GM23338 (cell line): ENCODE measurements at regions not wholly inside any gene's neighbourhood (a gene's known extent, or its start where the extent isn't known, plus 50 kb on each side); places are given as distances from the start of the nearest gene placed in this dataset.

ENCODE experiments used
- ATAC-seq: fragments of 200-7000 bp; cut with Tn5 transposase; 3 replicates; pipeline ENCODE4 v1.9.1; 2020
- DNase-seq: peaks from one replicate; pipeline ENCODE4 v3.0.0-alpha.2; 2015; ENCODE audit warnings: low spot score
- H2AFZ ChIP-seq: fragments of 200-600 bp; sonication (generic); 2 replicates; pipeline ENCODE4 v1.8.0; 2016; ENCODE audit warnings: antibody characterized with exemption, mild to moderate bottlenecking, moderate library complexity
- H3F3A ChIP-seq: fragments of 200-600 bp; sonication (generic); replicated peaks from 2 replicates; pipeline ENCODE4 v1.8.0; 2017; ENCODE audit warnings: antibody characterized with exemption, mixed run types, low read depth
- H3K27ac ChIP-seq: fragments of 200-600 bp; sonication (generic); 2 replicates; pipeline ENCODE4 v1.6.1; 2016; ENCODE audit warnings: low read depth
- H3K27me3 ChIP-seq: fragments of 200-600 bp; sonication (generic); 2 replicates; pipeline ENCODE4 v1.8.0; 2016; ENCODE audit warnings: mild to moderate bottlenecking, mixed run types, moderate library complexity; ENCODE audit not compliant: insufficient read depth
- H3K36me3 ChIP-seq: fragments of 200-600 bp; sonication (generic); 2 replicates; pipeline ENCODE4 v1.8.0; 2016; ENCODE audit warnings: mild to moderate bottlenecking; ENCODE audit not compliant: insufficient read depth
- H3K4me1 ChIP-seq: fragments of 200-600 bp; sonication (generic); 2 replicates; pipeline ENCODE4 v1.8.0; 2016; ENCODE audit warnings: mild to moderate bottlenecking, moderate library complexity; ENCODE audit not compliant: insufficient read depth
- H3K4me2 ChIP-seq: fragments of 200-600 bp; sonication (generic); 2 replicates; pipeline ENCODE4 v1.7.1; 2017; ENCODE audit warnings: mixed run types
- H3K4me3 ChIP-seq: fragments of 200-600 bp; sonication (generic); 2 replicates; pipeline ENCODE4 v1.6.1; 2016; ENCODE audit warnings: mixed run types
- H3K79me2 ChIP-seq: fragments of 200-600 bp; sonication (generic); replicated peaks from 2 replicates; pipeline ENCODE4 v1.8.0; 2017; ENCODE audit warnings: mild to moderate bottlenecking; ENCODE audit not compliant: insufficient read depth
- H3K9me2 ChIP-seq: fragments of 200-600 bp; sonication (generic); 2 replicates; pipeline ENCODE4 v1.8.0; 2017; ENCODE audit not compliant: insufficient read depth
- H4K20me1 ChIP-seq: fragments of 200-600 bp; sonication (generic); replicated peaks from 2 replicates; pipeline ENCODE4 v1.8.0; 2017; ENCODE audit warnings: mild to moderate bottlenecking; ENCODE audit not compliant: insufficient read depth
- H3K27ac Mint-ChIP-seq: 2 replicates; pipeline ENCODE4 v1.8.0; 2020; ENCODE audit warnings: inconsistent platforms, mild to moderate bottlenecking, moderate library complexity, mixed read lengths
- H3K27me3 Mint-ChIP-seq: 3 replicates; pipeline ENCODE4 v1.8.0; 2022; ENCODE audit warnings: low read depth, mild to moderate bottlenecking, moderate library complexity, mixed read lengths, inconsistent platforms; ENCODE audit not compliant: insufficient read depth, poor library complexity
- H3K36me3 Mint-ChIP-seq: 3 replicates; pipeline ENCODE4 v1.8.0; 2021; ENCODE audit warnings: low read depth, mild to moderate bottlenecking, inconsistent platforms, moderate library complexity, mixed read lengths
- H3K4me1 Mint-ChIP-seq: 3 replicates; pipeline ENCODE4 v1.8.0; 2020; ENCODE audit warnings: mild to moderate bottlenecking, inconsistent platforms, mixed read lengths
- H3K4me3 Mint-ChIP-seq: 3 replicates; pipeline ENCODE4 v1.8.0; 2021; ENCODE audit warnings: moderate library complexity, mild to moderate bottlenecking, inconsistent platforms, mixed read lengths
- H3K9me3 Mint-ChIP-seq: 3 replicates; pipeline ENCODE4 v1.8.0; 2020; ENCODE audit warnings: moderate library complexity, mild to moderate bottlenecking, inconsistent platforms, mixed read lengths
- CREB1 ChIP-seq: fragments of 250-450 bp; sonication (Bioruptor Pico); IDR thresholded peaks from 2 replicates; pipeline ENCODE4 v1.5.0; 2020; ENCODE audit warnings: low read depth, mild to moderate bottlenecking, moderate library complexity
- EZH2 ChIP-seq: fragments of 200-600 bp; sonication (generic); IDR thresholded peaks from one replicate; pipeline ENCODE4 v1.8.0; 2017; ENCODE audit warnings: antibody characterized with exemption, mild to moderate bottlenecking, low read depth; ENCODE audit not compliant: unreplicated experiment
- EZH2phosphoT487 ChIP-seq: fragments of 200-600 bp; sonication (generic); IDR thresholded peaks from one replicate; pipeline ENCODE4 v1.8.1; 2018; ENCODE audit warnings: antibody characterized with exemption; ENCODE audit not compliant: unreplicated experiment
- JUNB ChIP-seq: IDR thresholded peaks from one replicate; pipeline ENCODE4 v1.6.1; 2016; ENCODE audit warnings: antibody characterized with exemption; ENCODE audit not compliant: unreplicated experiment
- NANOG ChIP-seq: IDR thresholded peaks from 2 replicates; pipeline ENCODE4 v1.6.1; 2016; ENCODE audit warnings: antibody characterized with exemption, borderline replicate concordance
- POLR2AphosphoS5 ChIP-seq: IDR thresholded peaks from 2 replicates; pipeline ENCODE4 v1.6.1; 2016; ENCODE audit warnings: antibody characterized with exemption, low read depth
- STAT1 ChIP-seq: IDR thresholded peaks from one replicate; pipeline ENCODE4 v1.6.1; 2016; ENCODE audit warnings: antibody characterized with exemption; ENCODE audit not compliant: unreplicated experiment
- ZNF114 ChIP-seq: fragments of 250-450 bp; sonication (Bioruptor Pico); IDR thresholded peaks from 2 replicates; pipeline ENCODE4 v1.5.0; 2020; ENCODE audit warnings: mild to moderate bottlenecking, moderate library complexity
- ZNF331 ChIP-seq: fragments of 250-450 bp; sonication (Bioruptor Pico); IDR thresholded peaks from 2 replicates; pipeline ENCODE4 v1.5.0; 2020; ENCODE audit warnings: low read depth, mild to moderate bottlenecking, moderate library complexity
- TF ChIP-seq, protein P1 (sequence below), 2 experiments: fragments of 200-600 bp in 1 of 2; sonication (generic) in 1 of 2; conservative IDR thresholded peaks; 2 replicates each; pipeline versions ENCODE4 v1.5.1 to v1.6.1; 2016 to 2017; ENCODE audit warnings: antibody characterized with exemption in 2 of 2, low read depth in 2 of 2, mild to moderate bottlenecking in 2 of 2, moderate library complexity in 1 of 2
- TF ChIP-seq, protein P2 (sequence below): IDR thresholded peaks from 2 replicates; pipeline ENCODE4 v1.6.1; 2016; ENCODE audit warnings: antibody characterized with exemption
- TF ChIP-seq, protein P3 (sequence below): IDR thresholded peaks from one replicate; pipeline ENCODE4 v1.6.1; 2018; ENCODE audit warnings: antibody characterized with exemption; ENCODE audit not compliant: unreplicated experiment
- TF ChIP-seq, protein P4 (sequence below): fragments of 250-450 bp; sonication (Bioruptor Pico); IDR thresholded peaks from 2 replicates; pipeline ENCODE4 v1.5.0; 2020; ENCODE audit warnings: mild to moderate bottlenecking, moderate library complexity

DNA sequence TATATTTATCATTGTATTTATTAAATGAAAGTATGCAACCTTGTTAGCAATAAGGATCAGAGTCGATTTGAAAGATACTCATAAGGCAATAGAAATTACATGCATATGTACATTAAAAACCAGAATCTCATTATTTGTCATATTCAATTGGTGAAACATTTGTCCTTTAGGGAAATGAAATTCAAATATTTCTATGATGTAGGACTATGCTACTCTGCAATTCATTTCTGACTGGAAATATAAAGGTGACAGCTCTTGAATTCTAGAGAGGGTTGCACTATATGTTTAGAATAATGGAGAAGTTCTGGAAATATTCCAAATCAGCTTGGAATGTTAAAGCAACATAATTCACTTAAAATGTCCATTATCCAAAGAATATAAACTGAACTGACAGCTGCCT, 1519.8 kb downstream of the ARAP2 start:
- Mint-ChIP-seq H3K4me1 (peaks cover 3% of the 10 kb centered on the region; the same call in 1 of the 3 replicates), H3K9me3 (no peaks in the 10 kb centered on the region)

More for the DNA sequence above, 1519.8 kb downstream of the ARAP2 start:
- Histone ChIP-seq H3K9me2 (no peaks in the 10 kb centered on the region), H3K4me2 (no peak overlapping the region), H3F3A (no peaks in the 10 kb centered on the region), H3K27me3 (no peaks in the 10 kb centered on the region), H2AFZ (no peak overlapping the region), H3K4me3 (no peak overlapping the region), H3K27ac (no peak overlapping the region), H4K20me1 (no peaks in the 10 kb centered on the region), H3K4me1 (no peaks in the 10 kb centered on the region), H3K79me2 (no peaks in the 10 kb centered on the region), H3K36me3 (no peaks in the 10 kb centered on the region)
- DNase-seq (no peak), ATAC-seq (no peak)
- Mint-ChIP-seq H3K36me3 (no peaks in the 10 kb centered on the region), H3K4me3 (no peak overlapping the region), H3K27me3 (no peaks in the 10 kb centered on the region), H3K27ac (no peak overlapping the region)
- TF ChIP-seq POLR2AphosphoS5 (no peak), CREB1 (CRISPR knock-in tag) (no peak), ZNF114 (CRISPR knock-in tag) (no peak), NANOG (no peak), STAT1 (no peak), EZH2phosphoT487 (no peak), EZH2 (no peak), JUNB (no peak), ZNF331 (CRISPR knock-in tag) (no peak)
- TF ChIP-seq, protein P1, sequence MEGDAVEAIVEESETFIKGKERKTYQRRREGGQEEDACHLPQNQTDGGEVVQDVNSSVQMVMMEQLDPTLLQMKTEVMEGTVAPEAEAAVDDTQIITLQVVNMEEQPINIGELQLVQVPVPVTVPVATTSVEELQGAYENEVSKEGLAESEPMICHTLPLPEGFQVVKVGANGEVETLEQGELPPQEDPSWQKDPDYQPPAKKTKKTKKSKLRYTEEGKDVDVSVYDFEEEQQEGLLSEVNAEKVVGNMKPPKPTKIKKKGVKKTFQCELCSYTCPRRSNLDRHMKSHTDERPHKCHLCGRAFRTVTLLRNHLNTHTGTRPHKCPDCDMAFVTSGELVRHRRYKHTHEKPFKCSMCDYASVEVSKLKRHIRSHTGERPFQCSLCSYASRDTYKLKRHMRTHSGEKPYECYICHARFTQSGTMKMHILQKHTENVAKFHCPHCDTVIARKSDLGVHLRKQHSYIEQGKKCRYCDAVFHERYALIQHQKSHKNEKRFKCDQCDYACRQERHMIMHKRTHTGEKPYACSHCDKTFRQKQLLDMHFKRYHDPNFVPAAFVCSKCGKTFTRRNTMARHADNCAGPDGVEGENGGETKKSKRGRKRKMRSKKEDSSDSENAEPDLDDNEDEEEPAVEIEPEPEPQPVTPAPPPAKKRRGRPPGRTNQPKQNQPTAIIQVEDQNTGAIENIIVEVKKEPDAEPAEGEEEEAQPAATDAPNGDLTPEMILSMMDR (conservative IDR thresholded peaks at IDR 0.05; ENCODE audit: low read depth in 2 of 2): no peak
- TF ChIP-seq, protein P2, sequence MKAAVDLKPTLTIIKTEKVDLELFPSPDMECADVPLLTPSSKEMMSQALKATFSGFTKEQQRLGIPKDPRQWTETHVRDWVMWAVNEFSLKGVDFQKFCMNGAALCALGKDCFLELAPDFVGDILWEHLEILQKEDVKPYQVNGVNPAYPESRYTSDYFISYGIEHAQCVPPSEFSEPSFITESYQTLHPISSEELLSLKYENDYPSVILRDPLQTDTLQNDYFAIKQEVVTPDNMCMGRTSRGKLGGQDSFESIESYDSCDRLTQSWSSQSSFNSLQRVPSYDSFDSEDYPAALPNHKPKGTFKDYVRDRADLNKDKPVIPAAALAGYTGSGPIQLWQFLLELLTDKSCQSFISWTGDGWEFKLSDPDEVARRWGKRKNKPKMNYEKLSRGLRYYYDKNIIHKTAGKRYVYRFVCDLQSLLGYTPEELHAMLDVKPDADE: no peak
- TF ChIP-seq, protein P3, sequence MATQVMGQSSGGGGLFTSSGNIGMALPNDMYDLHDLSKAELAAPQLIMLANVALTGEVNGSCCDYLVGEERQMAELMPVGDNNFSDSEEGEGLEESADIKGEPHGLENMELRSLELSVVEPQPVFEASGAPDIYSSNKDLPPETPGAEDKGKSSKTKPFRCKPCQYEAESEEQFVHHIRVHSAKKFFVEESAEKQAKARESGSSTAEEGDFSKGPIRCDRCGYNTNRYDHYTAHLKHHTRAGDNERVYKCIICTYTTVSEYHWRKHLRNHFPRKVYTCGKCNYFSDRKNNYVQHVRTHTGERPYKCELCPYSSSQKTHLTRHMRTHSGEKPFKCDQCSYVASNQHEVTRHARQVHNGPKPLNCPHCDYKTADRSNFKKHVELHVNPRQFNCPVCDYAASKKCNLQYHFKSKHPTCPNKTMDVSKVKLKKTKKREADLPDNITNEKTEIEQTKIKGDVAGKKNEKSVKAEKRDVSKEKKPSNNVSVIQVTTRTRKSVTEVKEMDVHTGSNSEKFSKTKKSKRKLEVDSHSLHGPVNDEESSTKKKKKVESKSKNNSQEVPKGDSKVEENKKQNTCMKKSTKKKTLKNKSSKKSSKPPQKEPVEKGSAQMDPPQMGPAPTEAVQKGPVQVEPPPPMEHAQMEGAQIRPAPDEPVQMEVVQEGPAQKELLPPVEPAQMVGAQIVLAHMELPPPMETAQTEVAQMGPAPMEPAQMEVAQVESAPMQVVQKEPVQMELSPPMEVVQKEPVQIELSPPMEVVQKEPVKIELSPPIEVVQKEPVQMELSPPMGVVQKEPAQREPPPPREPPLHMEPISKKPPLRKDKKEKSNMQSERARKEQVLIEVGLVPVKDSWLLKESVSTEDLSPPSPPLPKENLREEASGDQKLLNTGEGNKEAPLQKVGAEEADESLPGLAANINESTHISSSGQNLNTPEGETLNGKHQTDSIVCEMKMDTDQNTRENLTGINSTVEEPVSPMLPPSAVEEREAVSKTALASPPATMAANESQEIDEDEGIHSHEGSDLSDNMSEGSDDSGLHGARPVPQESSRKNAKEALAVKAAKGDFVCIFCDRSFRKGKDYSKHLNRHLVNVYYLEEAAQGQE: no peak
- TF ChIP-seq, protein P4, sequence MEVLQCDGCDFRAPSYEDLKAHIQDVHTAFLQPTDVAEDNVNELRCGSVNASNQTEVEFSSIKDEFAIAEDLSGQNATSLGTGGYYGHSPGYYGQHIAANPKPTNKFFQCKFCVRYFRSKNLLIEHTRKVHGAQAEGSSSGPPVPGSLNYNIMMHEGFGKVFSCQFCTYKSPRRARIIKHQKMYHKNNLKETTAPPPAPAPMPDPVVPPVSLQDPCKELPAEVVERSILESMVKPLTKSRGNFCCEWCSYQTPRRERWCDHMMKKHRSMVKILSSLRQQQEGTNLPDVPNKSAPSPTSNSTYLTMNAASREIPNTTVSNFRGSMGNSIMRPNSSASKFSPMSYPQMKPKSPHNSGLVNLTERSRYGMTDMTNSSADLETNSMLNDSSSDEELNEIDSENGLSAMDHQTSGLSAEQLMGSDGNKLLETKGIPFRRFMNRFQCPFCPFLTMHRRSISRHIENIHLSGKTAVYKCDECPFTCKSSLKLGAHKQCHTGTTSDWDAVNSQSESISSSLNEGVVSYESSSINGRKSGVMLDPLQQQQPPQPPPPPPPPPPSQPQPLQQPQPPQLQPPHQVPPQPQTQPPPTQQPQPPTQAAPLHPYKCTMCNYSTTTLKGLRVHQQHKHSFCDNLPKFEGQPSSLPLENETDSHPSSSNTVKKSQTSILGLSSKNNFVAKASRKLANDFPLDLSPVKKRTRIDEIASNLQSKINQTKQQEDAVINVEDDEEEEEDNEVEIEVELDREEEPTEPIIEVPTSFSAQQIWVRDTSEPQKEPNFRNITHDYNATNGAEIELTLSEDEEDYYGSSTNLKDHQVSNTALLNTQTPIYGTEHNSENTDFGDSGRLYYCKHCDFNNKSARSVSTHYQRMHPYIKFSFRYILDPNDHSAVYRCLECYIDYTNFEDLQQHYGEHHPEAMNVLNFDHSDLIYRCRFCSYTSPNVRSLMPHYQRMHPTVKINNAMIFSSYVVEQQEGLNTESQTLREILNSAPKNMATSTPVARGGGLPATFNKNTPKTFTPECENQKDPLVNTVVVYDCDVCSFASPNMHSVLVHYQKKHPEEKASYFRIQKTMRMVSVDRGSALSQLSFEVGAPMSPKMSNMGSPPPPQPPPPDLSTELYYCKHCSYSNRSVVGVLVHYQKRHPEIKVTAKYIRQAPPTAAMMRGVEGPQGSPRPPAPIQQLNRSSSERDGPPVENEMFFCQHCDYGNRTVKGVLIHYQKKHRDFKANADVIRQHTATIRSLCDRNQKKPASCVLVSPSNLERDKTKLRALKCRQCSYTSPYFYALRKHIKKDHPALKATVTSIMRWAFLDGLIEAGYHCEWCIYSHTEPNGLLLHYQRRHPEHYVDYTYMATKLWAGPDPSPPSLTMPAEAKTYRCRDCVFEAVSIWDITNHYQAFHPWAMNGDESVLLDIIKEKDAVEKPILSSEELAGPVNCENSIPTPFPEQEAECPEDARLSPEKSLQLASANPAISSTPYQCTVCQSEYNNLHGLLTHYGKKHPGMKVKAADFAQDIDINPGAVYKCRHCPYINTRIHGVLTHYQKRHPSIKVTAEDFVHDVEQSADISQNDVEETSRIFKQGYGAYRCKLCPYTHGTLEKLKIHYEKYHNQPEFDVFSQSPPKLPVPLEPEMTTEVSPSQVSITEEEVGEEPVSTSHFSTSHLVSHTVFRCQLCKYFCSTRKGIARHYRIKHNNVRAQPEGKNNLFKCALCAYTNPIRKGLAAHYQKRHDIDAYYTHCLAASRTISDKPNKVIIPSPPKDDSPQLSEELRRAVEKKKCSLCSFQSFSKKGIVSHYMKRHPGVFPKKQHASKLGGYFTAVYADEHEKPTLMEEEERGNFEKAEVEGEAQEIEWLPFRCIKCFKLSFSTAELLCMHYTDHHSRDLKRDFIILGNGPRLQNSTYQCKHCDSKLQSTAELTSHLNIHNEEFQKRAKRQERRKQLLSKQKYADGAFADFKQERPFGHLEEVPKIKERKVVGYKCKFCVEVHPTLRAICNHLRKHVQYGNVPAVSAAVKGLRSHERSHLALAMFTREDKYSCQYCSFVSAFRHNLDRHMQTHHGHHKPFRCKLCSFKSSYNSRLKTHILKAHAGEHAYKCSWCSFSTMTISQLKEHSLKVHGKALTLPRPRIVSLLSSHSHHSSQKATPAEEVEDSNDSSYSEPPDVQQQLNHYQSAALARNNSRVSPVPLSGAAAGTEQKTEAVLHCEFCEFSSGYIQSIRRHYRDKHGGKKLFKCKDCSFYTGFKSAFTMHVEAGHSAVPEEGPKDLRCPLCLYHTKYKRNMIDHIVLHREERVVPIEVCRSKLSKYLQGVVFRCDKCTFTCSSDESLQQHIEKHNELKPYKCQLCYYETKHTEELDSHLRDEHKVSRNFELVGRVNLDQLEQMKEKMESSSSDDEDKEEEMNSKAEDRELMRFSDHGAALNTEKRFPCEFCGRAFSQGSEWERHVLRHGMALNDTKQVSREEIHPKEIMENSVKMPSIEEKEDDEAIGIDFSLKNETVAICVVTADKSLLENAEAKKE (CRISPR knock-in tag): no peak
